ENCODE measurements at regions not wholly inside any gene's neighbourhood (a gene's known extent, or its start where the extent isn't known, plus 50 kb on each side); places are given as distances from the start of the nearest gene placed in this dataset.

GRCh38 chr5:61735531-61735930 lies 403.5 kb downstream of the ZSWIM6 start:
- Mint-ChIP-seq H3K36me3 (no peaks in the 10 kb centered on the region), H3K4me3 (no peak overlapping the region), H3K27ac (no peak overlapping the region), H3K4me1 (no peaks in the 10 kb centered on the region), H3K9me3 (peaks cover 0 to 3% (median 0%) of the 10 kb centered on the region in 5 donors), H3K27me3 (peaks cover 2 to 9% of the 10 kb centered on the region in 2 donors)
- H3K9me3 ChIP-seq (ENCODE audit: low read length): no peaks in the 10 kb centered on the region
- H3K27ac ChIP-seq (ENCODE audit: low read depth, low read length): no peak overlapping the region
- no peaks in the 10 kb centered on the region for H3K36me3 ChIP-seq (ENCODE audit: insufficient read depth, low read length)
- H3K4me3 ChIP-seq (ENCODE audit: low read length): no peak overlapping the region
- H3K4me1 ChIP-seq (ENCODE audit: insufficient read depth, low read length): no peaks in the 10 kb centered on the region
- no peak for DNase-seq
- H3K27me3 ChIP-seq (ENCODE audit: insufficient read depth, low read length, poor library complexity, severe bottlenecking): no peaks in the 10 kb centered on the region
- ChIA-PET POLR2A (no interaction called here), CTCF (no interaction called here)

- peaks cover 0 to 3% (median 0%) of the 10 kb centered on the region in 5 donors for H3K9me3 Mint-ChIP-seq
- CTCF ChIA-PET: no interaction called here
Measured at GRCh38 chr5:61735995-61736394, 403.9 kb downstream of the ZSWIM6 start.

GRCh38 chr5:61737301-61737963 lies 405.4 kb downstream of the ZSWIM6 start:
- no peaks in the 10 kb centered on the region for H3K4me1 ChIP-seq (ENCODE audit: insufficient read depth, low read length)
- H3K27ac Mint-ChIP-seq: no peak overlapping the region
- ChIA-PET POLR2A (no interaction called here), CTCF (no interaction called here)
- H3K36me3 ChIP-seq (ENCODE audit: insufficient read depth, low read length): no peaks in the 10 kb centered on the region
- H3K9me3 ChIP-seq (ENCODE audit: low read length): no peaks in the 10 kb centered on the region
- no peaks in the 10 kb centered on the region for H3K36me3 Mint-ChIP-seq
- H3K27me3 ChIP-seq (ENCODE audit: insufficient read depth, low read length, poor library complexity, severe bottlenecking): no peaks in the 10 kb centered on the region
- no peak overlapping the region for H3K27ac ChIP-seq (ENCODE audit: low read depth, low read length)
- H3K4me1 Mint-ChIP-seq: no peaks in the 10 kb centered on the region
- peaks cover 0 to 5% (median 0%) of the 10 kb centered on the region in 5 donors for H3K9me3 Mint-ChIP-seq
- no peak overlapping the region for H3K4me3 Mint-ChIP-seq
- DNase-seq: no peak
- H3K4me3 ChIP-seq (ENCODE audit: low read length): no peak overlapping the region
- H3K27me3 Mint-ChIP-seq: peaks cover 0 to 5% of the 10 kb centered on the region in 2 donors

More at GRCh38 chr5:61735995-61736394, 403.9 kb downstream of the ZSWIM6 start:
- Mint-ChIP-seq H3K27me3 (peaks cover 0 to 9% of the 10 kb centered on the region in 2 donors), H3K4me1 (no peaks in the 10 kb centered on the region), H3K4me3 (no peak overlapping the region), H3K36me3 (no peaks in the 10 kb centered on the region), H3K27ac (no peak overlapping the region)
- H3K4me3 ChIP-seq (ENCODE audit: low read length): no peak overlapping the region
- H3K9me3 ChIP-seq (ENCODE audit: low read length): no peaks in the 10 kb centered on the region
- no peaks in the 10 kb centered on the region for H3K27me3 ChIP-seq (ENCODE audit: insufficient read depth, low read length, poor library complexity, severe bottlenecking)
- DNase-seq: no peak
- POLR2A ChIA-PET: no interaction called here
- H3K36me3 ChIP-seq (ENCODE audit: insufficient read depth, low read length): no peaks in the 10 kb centered on the region
- no peaks in the 10 kb centered on the region for H3K4me1 ChIP-seq (ENCODE audit: insufficient read depth, low read length)
- no peak overlapping the region for H3K27ac ChIP-seq (ENCODE audit: low read depth, low read length)

GRCh38 chr5:61737964-61738340 lies 405.9 kb downstream of the ZSWIM6 start:
- Histone ChIP-seq H3K27ac (ENCODE audit: low read depth, low read length) (no peak overlapping the region), H3K36me3 (ENCODE audit: insufficient read depth, low read length) (no peaks in the 10 kb centered on the region), H3K4me3 (ENCODE audit: low read length) (no peak overlapping the region), H3K9me3 (ENCODE audit: low read length) (no peaks in the 10 kb centered on the region), H3K4me1 (ENCODE audit: insufficient read depth, low read length) (no peaks in the 10 kb centered on the region), H3K27me3 (ENCODE audit: insufficient read depth, low read length, poor library complexity, severe bottlenecking) (no peaks in the 10 kb centered on the region)
- Mint-ChIP-seq H3K9me3 (peaks cover 0 to 5% (median 0%) of the 10 kb centered on the region in 5 donors), H3K4me3 (no peak overlapping the region), H3K4me1 (no peaks in the 10 kb centered on the region), H3K27ac (no peak overlapping the region), H3K36me3 (no peaks in the 10 kb centered on the region), H3K27me3 (peaks cover 0 to 3% of the 10 kb centered on the region in 2 donors)
- CTCF ChIA-PET: no interaction called here
- no peak for DNase-seq
- POLR2A ChIA-PET: no interaction called here

GRCh38 chr5:61738446-61738845 lies 406.4 kb downstream of the ZSWIM6 start:
- H3K4me1 ChIP-seq (ENCODE audit: insufficient read depth, low read length): no peaks in the 10 kb centered on the region
- Mint-ChIP-seq H3K9me3 (peaks cover 0 to 5% (median 0%) of the 10 kb centered on the region in 5 donors), H3K27me3 (no peaks in the 10 kb centered on the region), H3K36me3 (no peaks in the 10 kb centered on the region), H3K27ac (no peak overlapping the region), H3K4me1 (no peaks in the 10 kb centered on the region), H3K4me3 (no peak overlapping the region)
- no peak for DNase-seq
- POLR2A ChIA-PET: no interaction called here
- CTCF ChIA-PET: no interaction called here
- H3K27ac ChIP-seq (ENCODE audit: low read depth, low read length): no peak overlapping the region
- no peaks in the 10 kb centered on the region for H3K36me3 ChIP-seq (ENCODE audit: insufficient read depth, low read length)
- H3K27me3 ChIP-seq (ENCODE audit: insufficient read depth, low read length, poor library complexity, severe bottlenecking): no peaks in the 10 kb centered on the region
- H3K9me3 ChIP-seq (ENCODE audit: low read length): no peaks in the 10 kb centered on the region
- H3K4me3 ChIP-seq (ENCODE audit: low read length): no peak overlapping the region

GRCh38 chr5:61744690-61745619 lies 412.9 kb downstream of the ZSWIM6 start:
- Mint-ChIP-seq H3K36me3 (no peaks in the 10 kb centered on the region), H3K27ac (no peak overlapping the region), H3K4me1 (no peaks in the 10 kb centered on the region), H3K9me3 (peaks cover 0 to 5% (median 0%) of the 10 kb centered on the region in 5 donors), H3K27me3 (peaks cover 0 to 3% of the 10 kb centered on the region in 2 donors), H3K4me3 (no peak overlapping the region)
- POLR2A ChIA-PET: no interaction called here
- CTCF ChIA-PET: no interaction called here
- no peak overlapping the region for H3K4me3 ChIP-seq (ENCODE audit: low read length)
- H3K4me1 ChIP-seq (ENCODE audit: insufficient read depth, low read length): no peaks in the 10 kb centered on the region
- no peak overlapping the region for H3K27ac ChIP-seq (ENCODE audit: low read depth, low read length)
- no peak for DNase-seq
- no peaks in the 10 kb centered on the region for H3K27me3 ChIP-seq (ENCODE audit: insufficient read depth, low read length, poor library complexity, severe bottlenecking)
- no peaks in the 10 kb centered on the region for H3K36me3 ChIP-seq (ENCODE audit: insufficient read depth, low read length)
- no peaks in the 10 kb centered on the region for H3K9me3 ChIP-seq (ENCODE audit: low read length)

GRCh38 chr5:61746831-61747575 lies 414.9 kb downstream of the ZSWIM6 start:
- Mint-ChIP-seq H3K4me1 (no peaks in the 10 kb centered on the region), H3K36me3 (no peaks in the 10 kb centered on the region), H3K9me3 (peaks cover 0 to 5% (median 0%) of the 10 kb centered on the region in 5 donors), H3K27me3 (peaks cover 0 to 3% of the 10 kb centered on the region in 2 donors), H3K27ac (no peak overlapping the region), H3K4me3 (no peak overlapping the region)
- Histone ChIP-seq H3K36me3 (ENCODE audit: insufficient read depth, low read length) (no peaks in the 10 kb centered on the region), H3K9me3 (ENCODE audit: low read length) (no peaks in the 10 kb centered on the region), H3K4me1 (ENCODE audit: insufficient read depth, low read length) (no peaks in the 10 kb centered on the region), H3K4me3 (ENCODE audit: low read length) (no peak overlapping the region), H3K27ac (ENCODE audit: low read depth, low read length) (no peak overlapping the region), H3K27me3 (ENCODE audit: insufficient read depth, low read length, poor library complexity, severe bottlenecking) (no peaks in the 10 kb centered on the region)
- no peak for DNase-seq
- CTCF ChIA-PET: interaction anchor here (1.3 kb wide), 1 partner anchor 8 kb away, joined by 3 read pairs; no protein-coding TSS in a partner anchor
- POLR2A ChIA-PET: no interaction called here

- Mint-ChIP-seq H3K27me3 (peaks cover 0 to 3% of the 10 kb centered on the region in 2 donors), H3K36me3 (no peaks in the 10 kb centered on the region), H3K4me3 (no peak overlapping the region), H3K27ac (no peak overlapping the region), H3K4me1 (no peaks in the 10 kb centered on the region), H3K9me3 (peaks cover 0 to 3% (median 0%) of the 10 kb centered on the region in 5 donors)
- H3K27ac ChIP-seq (ENCODE audit: low read depth, low read length): no peak overlapping the region
- CTCF ChIA-PET: no interaction called here
- DNase-seq: no peak
- no peaks in the 10 kb centered on the region for H3K4me1 ChIP-seq (ENCODE audit: insufficient read depth, low read length)
- no peak overlapping the region for H3K4me3 ChIP-seq (ENCODE audit: low read length)
- POLR2A ChIA-PET: no interaction called here
- no peaks in the 10 kb centered on the region for H3K9me3 ChIP-seq (ENCODE audit: low read length)
- H3K36me3 ChIP-seq (ENCODE audit: insufficient read depth, low read length): no peaks in the 10 kb centered on the region
- no peaks in the 10 kb centered on the region for H3K27me3 ChIP-seq (ENCODE audit: insufficient read depth, low read length, poor library complexity, severe bottlenecking)
Measured at GRCh38 chr5:61748121-61748520, 416.1 kb downstream of the ZSWIM6 start.
